Testis (tissue), 2 donors: ENCODE measurements at regions not wholly inside any gene's neighbourhood (a gene's known extent, or its start where the extent isn't known, plus 50 kb on each side); places are given as distances from the start of the nearest gene placed in this dataset.
"Not testable (repeated sequence)": the region's sequence is repeated elsewhere in the genome, so short reads cannot be mapped to it uniquely, and the experiment has no call there.

Experiments
- DNase-seq: peaks from one replicate; pipeline ENCODE4 v3.0.0-alpha.2; 2019
- H3K27ac ChIP-seq, 2 donors: fragments of 200-600 bp; sonication (generic); one replicate each; pipeline ENCODE4 v1.5.1; 2019
- H3K27me3 ChIP-seq: fragments of 200-600 bp; sonication (generic); one replicate; pipeline ENCODE4 v1.5.1; 2019
- H3K36me3 ChIP-seq: fragments of 200-600 bp; sonication (generic); one replicate; pipeline ENCODE4 v1.5.1; 2017; ENCODE audit warnings: low read depth; ENCODE audit errors: missing control alignments
- H3K4me1 ChIP-seq: fragments of 200-600 bp; sonication (generic); one replicate; pipeline ENCODE4 v1.5.1; 2019
- H3K4me3 ChIP-seq, 2 donors: fragments of 200-600 bp; sonication (generic); one replicate each; pipeline ENCODE4 v1.5.1; 2017 to 2019
- H3K9me3 ChIP-seq: fragments of 200-600 bp; sonication (generic); one replicate; pipeline ENCODE4 v1.5.1; 2017
- POLR2A ChIP-seq: fragments of 450-650 bp; IDR thresholded peaks from one replicate; pipeline ENCODE4 v1.6.1; 2017; ENCODE audit warnings: antibody characterized with exemption, mild to moderate bottlenecking, moderate library complexity
- WGBS, 2 donors: methylation state at CpG; one replicate each; pipeline ENCODE4 v1.1.5; 2018; 5-methylcytosine and 5-hydroxymethylcytosine counted together
- intact Hi-C: fragments of 100-400 bp; cut with DNase I; formaldehyde crosslinking; loops from one replicate; pipeline ENCODE4 v1.15.1; 2023; ENCODE audit warnings: low total_unique reads
- TF ChIP-seq, protein P1 (sequence below), 3 experiments: fragments of 450-650 bp in 2 of 3; fragments of 200-600 bp in 1 of 3; sonication (generic) in 1 of 3; IDR thresholded peaks; one replicate each; pipeline ENCODE4 v1.5.1; 2016 to 2019; ENCODE audit warnings: antibody characterized with exemption in 3 of 3, mild to moderate bottlenecking in 2 of 3, moderate library complexity in 1 of 3

- Histone ChIP-seq H3K27me3 (no peaks in the 10 kb centered on the region), H3K27ac (no peak overlapping the region), H3K4me1 (no peaks in the 10 kb centered on the region), H3K9me3 (peaks cover 4% of the 10 kb centered on the region), H3K4me3 (no peak overlapping the region), H3K36me3 (no peaks in the 10 kb centered on the region)
- DNase-seq, result no peak
- intact Hi-C loops, result no loop called here
- WGBS, 2 donors, result 50% methylated on average over 11 of the region's 11 CpGs
- TF ChIP-seq POLR2A, result no peak
- TF ChIP-seq, protein P1, sequence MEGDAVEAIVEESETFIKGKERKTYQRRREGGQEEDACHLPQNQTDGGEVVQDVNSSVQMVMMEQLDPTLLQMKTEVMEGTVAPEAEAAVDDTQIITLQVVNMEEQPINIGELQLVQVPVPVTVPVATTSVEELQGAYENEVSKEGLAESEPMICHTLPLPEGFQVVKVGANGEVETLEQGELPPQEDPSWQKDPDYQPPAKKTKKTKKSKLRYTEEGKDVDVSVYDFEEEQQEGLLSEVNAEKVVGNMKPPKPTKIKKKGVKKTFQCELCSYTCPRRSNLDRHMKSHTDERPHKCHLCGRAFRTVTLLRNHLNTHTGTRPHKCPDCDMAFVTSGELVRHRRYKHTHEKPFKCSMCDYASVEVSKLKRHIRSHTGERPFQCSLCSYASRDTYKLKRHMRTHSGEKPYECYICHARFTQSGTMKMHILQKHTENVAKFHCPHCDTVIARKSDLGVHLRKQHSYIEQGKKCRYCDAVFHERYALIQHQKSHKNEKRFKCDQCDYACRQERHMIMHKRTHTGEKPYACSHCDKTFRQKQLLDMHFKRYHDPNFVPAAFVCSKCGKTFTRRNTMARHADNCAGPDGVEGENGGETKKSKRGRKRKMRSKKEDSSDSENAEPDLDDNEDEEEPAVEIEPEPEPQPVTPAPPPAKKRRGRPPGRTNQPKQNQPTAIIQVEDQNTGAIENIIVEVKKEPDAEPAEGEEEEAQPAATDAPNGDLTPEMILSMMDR (IDR thresholded peaks at IDR 0.05), result no peak
Observed at GRCh38 chr2:89837962-89838625, 1146.6 kb downstream of the RPIA start.

DNA sequence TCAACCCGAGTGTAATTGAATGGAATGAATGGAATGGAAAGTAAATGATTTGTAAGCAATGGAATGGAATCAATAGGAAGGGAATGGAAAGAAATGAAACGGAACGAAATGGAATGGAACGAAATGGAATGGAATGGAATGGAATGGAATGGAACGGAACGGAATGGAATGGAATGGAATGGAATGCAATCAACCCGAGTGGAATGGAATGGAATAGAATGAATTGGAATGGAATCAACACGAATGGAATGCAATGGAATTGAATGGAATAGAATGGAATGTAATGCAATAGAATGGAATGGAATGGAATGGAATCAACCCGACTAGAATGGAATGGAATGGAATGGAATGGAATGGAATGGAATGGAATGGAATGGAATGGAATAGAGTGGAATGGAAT is 1148.7 kb downstream of the RPIA start:
- H3K27me3 ChIP-seq, H3K9me3 ChIP-seq, H3K36me3 ChIP-seq, DNase-seq, H3K4me1 ChIP-seq, H3K4me3 ChIP-seq, intact Hi-C loops, H3K27ac ChIP-seq: not testable (repeated sequence)
- WGBS, 2 donors, result 53 to 64% methylated on average over 9 of the region's 9 CpGs

DNA sequence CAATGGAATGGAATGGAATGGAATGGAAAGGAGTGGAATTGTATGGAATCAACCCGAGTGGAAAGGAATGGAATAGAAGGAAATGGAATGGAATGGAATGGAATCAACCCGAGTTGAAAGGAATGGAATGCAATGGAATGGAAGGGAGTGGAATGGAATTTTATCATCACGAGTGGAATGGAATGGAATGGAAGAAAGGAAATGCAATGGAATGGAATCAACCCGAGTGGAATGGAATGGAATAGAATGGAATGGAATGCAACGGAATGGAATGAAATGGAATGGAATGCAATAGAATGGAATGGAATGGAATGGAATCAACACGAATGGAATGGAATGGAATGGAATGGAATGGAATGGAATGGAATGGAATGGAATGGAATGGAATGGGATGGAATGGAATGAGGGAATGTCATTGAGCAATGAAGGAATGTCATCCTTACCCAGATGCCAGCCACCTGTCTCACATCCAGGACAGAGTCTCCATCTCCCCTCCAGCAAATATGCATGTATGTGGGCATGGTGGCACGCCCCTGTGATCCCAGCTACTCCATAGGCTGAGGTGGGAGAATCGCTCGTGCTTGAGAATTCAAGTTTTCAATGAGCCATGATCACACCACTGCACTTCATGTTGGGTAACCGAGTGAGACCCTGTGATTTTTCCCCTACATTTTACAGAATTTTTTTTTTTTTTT is 1149.5 kb downstream of the RPIA start:
- H3K27me3 ChIP-seq, result not testable (repeated sequence)

GRCh38 chr2:89841476-89841840 is 1150.0 kb downstream of the RPIA start:
- H3K4me1 ChIP-seq, result no peaks in the 10 kb centered on the region
- DNase-seq, result no peak
- no peak overlapping the region for H3K27ac ChIP-seq
- TF ChIP-seq, protein P1 (IDR thresholded peaks at IDR 0.05), result no peak
- no peak for TF ChIP-seq POLR2A
- H3K27me3 ChIP-seq, result no peaks in the 10 kb centered on the region
- no peaks in the 10 kb centered on the region for H3K36me3 ChIP-seq
- intact Hi-C loops, result no loop called here
- no peak overlapping the region for H3K4me3 ChIP-seq
- no peaks in the 10 kb centered on the region for H3K9me3 ChIP-seq
- WGBS, 2 donors, result 42 to 50% methylated on average over 3 of the region's 3 CpGs

More for the DNA sequence above, 1149.5 kb downstream of the RPIA start:
- H3K27ac ChIP-seq, H3K4me1 ChIP-seq, H3K9me3 ChIP-seq, H3K36me3 ChIP-seq, intact Hi-C loops, H3K4me3 ChIP-seq, DNase-seq: not testable (repeated sequence)
- WGBS, 2 donors, result 34 to 39% methylated on average over 10 of the region's 10 CpGs

DNA sequence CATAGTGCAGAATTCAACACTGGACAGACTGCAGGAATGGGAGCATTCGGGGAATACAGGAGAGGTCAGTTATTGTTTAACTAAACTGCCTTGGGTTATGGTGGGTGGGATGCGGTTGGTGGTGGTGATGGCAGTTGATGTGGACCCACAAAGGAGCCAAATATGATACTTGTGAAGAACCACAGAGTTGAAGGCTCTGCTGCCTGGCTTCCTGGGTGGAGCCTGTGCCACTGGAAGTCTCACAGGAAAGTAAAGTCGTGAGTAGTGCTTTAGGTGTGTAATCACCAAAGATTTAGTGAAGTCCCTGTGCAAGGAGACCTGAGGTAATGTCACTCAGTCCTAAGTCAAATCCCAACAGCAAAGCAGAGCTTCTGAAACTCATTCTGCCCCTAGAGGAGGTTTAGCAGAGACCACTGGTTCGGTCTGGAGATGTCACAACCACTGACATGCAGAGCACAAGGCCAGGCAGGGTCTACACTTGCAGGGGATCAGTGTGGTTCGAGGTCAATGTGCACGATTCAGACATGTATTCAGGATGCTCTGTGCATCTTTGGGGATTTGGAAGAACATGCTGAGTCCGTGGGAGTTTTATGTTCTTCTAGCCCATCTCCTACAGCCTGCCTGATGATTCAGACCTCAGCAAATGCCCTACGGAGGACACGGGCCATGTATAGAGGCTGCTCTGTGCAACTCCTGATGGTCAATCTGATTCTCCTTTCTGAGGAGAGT is 1150.9 kb downstream of the RPIA start:
- H3K36me3 ChIP-seq, result no peaks in the 10 kb centered on the region
- no peak overlapping the region for H3K4me3 ChIP-seq
- H3K9me3 ChIP-seq, result no peaks in the 10 kb centered on the region
- intact Hi-C loops, result no loop called here
- TF ChIP-seq, protein P1 (IDR thresholded peaks at IDR 0.05), result no peak
- no peak for TF ChIP-seq POLR2A
- no peaks in the 10 kb centered on the region for H3K27me3 ChIP-seq
- no peaks in the 10 kb centered on the region for H3K4me1 ChIP-seq
- WGBS, 2 donors, result 49 to 52% methylated on average over 9 of the region's 9 CpGs
- H3K27ac ChIP-seq, result no peak overlapping the region
- no peak for DNase-seq
